Smooth muscle cell (in vitro differentiated cells): ENCODE measurements at regions not wholly inside any gene's neighbourhood (a gene's known extent, or its start where the extent isn't known, plus 50 kb on each side); places are given as distances from the start of the nearest gene placed in this dataset.
A peak's percentile ranks its signal among the peaks of the same experiment; 100 is the strongest.

Experiments used
- DNase-seq: peaks from one replicate; lab custom pipeline; 2025; ENCODE audit not compliant: unreplicated experiment; lab: John Stamatoyannopoulos, UW
- H2AFZ ChIP-seq: fragments of 200-600 bp; sonication (generic); 2 replicates; pipeline ENCODE4 v1.6.0; 2016; ENCODE audit warnings: antibody characterized with exemption, low read depth, mild to moderate bottlenecking
- H3F3A ChIP-seq: fragments of 200-600 bp; sonication (generic); 2 replicates; pipeline ENCODE4 v1.6.0; 2017; ENCODE audit warnings: antibody characterized with exemption, low read depth
- H3K27ac ChIP-seq: fragments of 200-600 bp; sonication (generic); 2 replicates; pipeline ENCODE4 v1.5.1; 2016; ENCODE audit warnings: low read depth, mild to moderate bottlenecking
- H3K27me3 ChIP-seq: fragments of 200-600 bp; sonication (generic); 2 replicates; pipeline ENCODE4 v1.6.1; 2016; ENCODE audit warnings: low read depth, mild to moderate bottlenecking
- H3K36me3 ChIP-seq: fragments of 200-600 bp; sonication (generic); 2 replicates; pipeline ENCODE4 v1.5.1; 2016; ENCODE audit warnings: low read depth
- H3K4me1 ChIP-seq: fragments of 200-600 bp; sonication (generic); 2 replicates; pipeline ENCODE4 v1.5.1; 2016; ENCODE audit warnings: low read depth
- H3K4me2 ChIP-seq: fragments of 200-600 bp; sonication (generic); 2 replicates; pipeline ENCODE4 v1.6.0; 2016; ENCODE audit warnings: mild to moderate bottlenecking
- H3K4me3 ChIP-seq: fragments of 200-600 bp; sonication (generic); 2 replicates; pipeline ENCODE4 v1.5.1; 2016; ENCODE audit warnings: mild to moderate bottlenecking
- H3K79me2 ChIP-seq: fragments of 200-600 bp; sonication (generic); 2 replicates; pipeline ENCODE4 v1.6.0; 2016; ENCODE audit warnings: low read depth, mild to moderate bottlenecking
- H3K9ac ChIP-seq: fragments of 200-600 bp; sonication (generic); 2 replicates; pipeline ENCODE4 v1.6.0; 2016; ENCODE audit warnings: low read depth
- H3K9me3 ChIP-seq: fragments of 200-600 bp; sonication (generic); replicated peaks from 2 replicates; pipeline ENCODE4 v1.5.1; 2016; ENCODE audit warnings: low read depth
- H4K20me1 ChIP-seq: fragments of 200-600 bp; sonication (generic); 2 replicates; pipeline ENCODE4 v1.6.0; 2016; ENCODE audit warnings: low read depth
- WGBS: methylation state at CpG from one replicate; pipeline ENCODE4 v1.1.7; 2016; ENCODE audit warnings: low lambda C conversion rate; 5-methylcytosine and 5-hydroxymethylcytosine counted together
- TF ChIP-seq, protein P1 (sequence below): fragments of 200-600 bp; sonication (generic); IDR thresholded peaks from 2 replicates; pipeline ENCODE4 v1.5.1; 2017; ENCODE audit warnings: borderline replicate concordance, mild to moderate bottlenecking, antibody characterized with exemption; ENCODE audit not compliant: insufficient read depth, poor library complexity, severe bottlenecking

DNA sequence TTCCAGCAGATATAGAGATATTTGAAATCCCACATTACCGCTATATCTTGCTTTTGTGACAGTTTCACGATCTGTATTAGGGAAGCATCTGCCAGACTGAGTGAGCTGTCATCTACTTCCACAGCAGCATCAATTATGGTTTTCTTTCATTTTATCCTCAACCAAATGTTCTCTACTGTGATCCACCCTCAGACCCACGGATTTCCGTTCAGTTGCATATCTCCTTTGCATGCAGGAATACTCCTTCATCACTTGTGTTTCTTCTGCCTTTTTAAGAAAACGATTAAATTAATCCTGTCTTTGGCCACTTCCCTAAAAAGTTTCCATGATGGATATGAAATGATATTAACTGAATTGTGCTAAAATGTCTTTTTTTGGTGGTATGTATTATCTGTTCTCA, 262.1 kb upstream of the ADGRB3 start:
- Histone ChIP-seq H3K4me2 (no peak overlapping the region), H3F3A (no peaks in the 10 kb centered on the region)
- 68% methylated on average over 5 of the region's 5 CpGs for WGBS

GRCh38 chr6:68368845-68369244, 266.2 kb upstream of the ADGRB3 start:
- 87% methylated on average over 1 of the region's 1 CpG for WGBS
- no peak overlapping the region for H3K4me3 ChIP-seq
- H3K27me3 ChIP-seq: no peaks in the 10 kb centered on the region

More for the DNA sequence above, 262.1 kb upstream of the ADGRB3 start:
- Histone ChIP-seq H3K27me3 (no peaks in the 10 kb centered on the region), H3K4me3 (no peak overlapping the region), H2AFZ (no peak overlapping the region), H3K9me3 (no peaks in the 10 kb centered on the region), H3K36me3 (no peaks in the 10 kb centered on the region), H3K79me2 (no peaks in the 10 kb centered on the region), H3K27ac (no peak overlapping the region), H4K20me1 (no peaks in the 10 kb centered on the region), H3K4me1 (no peaks in the 10 kb centered on the region), H3K9ac (no peak overlapping the region)
- DNase-seq: no peak
- TF ChIP-seq, protein P1, sequence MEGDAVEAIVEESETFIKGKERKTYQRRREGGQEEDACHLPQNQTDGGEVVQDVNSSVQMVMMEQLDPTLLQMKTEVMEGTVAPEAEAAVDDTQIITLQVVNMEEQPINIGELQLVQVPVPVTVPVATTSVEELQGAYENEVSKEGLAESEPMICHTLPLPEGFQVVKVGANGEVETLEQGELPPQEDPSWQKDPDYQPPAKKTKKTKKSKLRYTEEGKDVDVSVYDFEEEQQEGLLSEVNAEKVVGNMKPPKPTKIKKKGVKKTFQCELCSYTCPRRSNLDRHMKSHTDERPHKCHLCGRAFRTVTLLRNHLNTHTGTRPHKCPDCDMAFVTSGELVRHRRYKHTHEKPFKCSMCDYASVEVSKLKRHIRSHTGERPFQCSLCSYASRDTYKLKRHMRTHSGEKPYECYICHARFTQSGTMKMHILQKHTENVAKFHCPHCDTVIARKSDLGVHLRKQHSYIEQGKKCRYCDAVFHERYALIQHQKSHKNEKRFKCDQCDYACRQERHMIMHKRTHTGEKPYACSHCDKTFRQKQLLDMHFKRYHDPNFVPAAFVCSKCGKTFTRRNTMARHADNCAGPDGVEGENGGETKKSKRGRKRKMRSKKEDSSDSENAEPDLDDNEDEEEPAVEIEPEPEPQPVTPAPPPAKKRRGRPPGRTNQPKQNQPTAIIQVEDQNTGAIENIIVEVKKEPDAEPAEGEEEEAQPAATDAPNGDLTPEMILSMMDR: no peak

GRCh38 chr6:68364271-68364805, 270.7 kb upstream of the ADGRB3 start:
- Histone ChIP-seq H3K9ac (no peak overlapping the region), H2AFZ (no peak overlapping the region), H3K36me3 (no peaks in the 10 kb centered on the region), H3K4me2 (no peak overlapping the region), H3K4me3 (no peak overlapping the region), H3K27me3 (no peaks in the 10 kb centered on the region), H3F3A (no peaks in the 10 kb centered on the region), H3K79me2 (no peaks in the 10 kb centered on the region), H3K9me3 (no peaks in the 10 kb centered on the region), H4K20me1 (no peaks in the 10 kb centered on the region), H3K4me1 (no peaks in the 10 kb centered on the region), H3K27ac (no peak overlapping the region)
- WGBS: 90% methylated on average over 2 of the region's 2 CpGs
- DNase-seq: no peak
- TF ChIP-seq, protein P1: no peak

More at GRCh38 chr6:68368845-68369244, 266.2 kb upstream of the ADGRB3 start:
- Histone ChIP-seq H3F3A (no peaks in the 10 kb centered on the region), H3K36me3 (no peaks in the 10 kb centered on the region), H3K9me3 (no peaks in the 10 kb centered on the region), H3K4me2 (no peak overlapping the region), H3K4me1 (no peaks in the 10 kb centered on the region), H4K20me1 (no peaks in the 10 kb centered on the region), H2AFZ (no peak overlapping the region), H3K79me2 (no peaks in the 10 kb centered on the region), H3K9ac (no peak overlapping the region), H3K27ac (no peak overlapping the region)
- TF ChIP-seq, protein P1: no peak
- DNase-seq: no peak

- Histone ChIP-seq H3K27ac (no peak overlapping the region), H3K9ac (no peak overlapping the region), H3K27me3 (no peaks in the 10 kb centered on the region), H3K9me3 (no peaks in the 10 kb centered on the region), H3K79me2 (no peaks in the 10 kb centered on the region), H3K4me3 (no peak overlapping the region), H3K36me3 (no peaks in the 10 kb centered on the region), H3F3A (no peaks in the 10 kb centered on the region), H3K4me1 (no peaks in the 10 kb centered on the region), H2AFZ (no peak overlapping the region), H3K4me2 (no peak overlapping the region), H4K20me1 (no peaks in the 10 kb centered on the region)
- WGBS: 43% methylated on average over 1 of the region's 1 CpG
- TF ChIP-seq, protein P1: peak; percentile 44
- DNase-seq: no peak
Measured at GRCh38 chr6:68343901-68344300, 291.2 kb upstream of the ADGRB3 start.
